HepG2 (cell line): ENCODE measurements at regions not wholly inside any gene's neighbourhood (a gene's known extent, or its start where the extent isn't known, plus 50 kb on each side); places are given as distances from the start of the nearest gene placed in this dataset.

ENCODE experiments used
- BRCA1 ChIP-seq: sonication (generic); formaldehyde crosslinking; IDR thresholded peaks from 2 replicates; pipeline ENCODE4 v1.4.0; 2020; ENCODE audit warnings: missing genetic modification reagents
- ERF ChIP-seq: IDR thresholded peaks from 2 replicates; pipeline ENCODE4 v1.6.1; 2018; ENCODE audit warnings: missing biosample characterization, missing genetic modification reagents
- ESRRA ChIP-seq: sonication (generic); formaldehyde crosslinking; IDR thresholded peaks from 2 replicates; pipeline ENCODE4 v1.5.1; 2020; ENCODE audit warnings: mild to moderate bottlenecking, low read depth, missing genetic modification reagents
- MAFG ChIP-seq: sonication (generic); formaldehyde crosslinking; IDR thresholded peaks from 2 replicates; pipeline ENCODE4 v1.5.1; 2020; ENCODE audit warnings: mild to moderate bottlenecking, missing genetic modification reagents
- MAZ ChIP-seq, 2 experiments: sonication (generic) in 1 of 2; formaldehyde crosslinking in 1 of 2; IDR thresholded peaks; 2 replicates each; pipeline versions ENCODE4 v1.5.0 to v1.6.1; 2012 to 2020; ENCODE audit warnings: low read depth in 2 of 2, mild to moderate bottlenecking in 2 of 2, borderline replicate concordance in 1 of 2, improper control_type of control experiment in 1 of 2, low read length in 1 of 2, missing genetic modification reagents in 1 of 2, moderate library complexity in 1 of 2
- ZNF317 ChIP-seq: sonication (generic); formaldehyde crosslinking; IDR thresholded peaks from 2 replicates; pipeline ENCODE4 v1.5.0; 2020; ENCODE audit warnings: mild to moderate bottlenecking, missing genetic modification reagents
- ZNF331 ChIP-seq: sonication (generic); formaldehyde crosslinking; IDR thresholded peaks from 2 replicates; pipeline ENCODE4 v1.4.0; 2020; ENCODE audit warnings: missing genetic modification reagents
- ZNF644 ChIP-seq: IDR thresholded peaks from 2 replicates; pipeline ENCODE4 v1.6.1; 2016; ENCODE audit warnings: low read depth
- TF ChIP-seq, protein P1 (sequence below): sonication (generic); formaldehyde crosslinking; IDR thresholded peaks from 2 replicates; pipeline ENCODE4 v1.4.0; 2020; ENCODE audit warnings: missing genetic modification reagents, borderline replicate concordance
- TF ChIP-seq, protein P2 (sequence below): sonication (generic); formaldehyde crosslinking; IDR thresholded peaks from 2 replicates; pipeline ENCODE4 v1.5.0; 2020; ENCODE audit warnings: mild to moderate bottlenecking, missing genetic modification reagents, moderate library complexity
- TF ChIP-seq, protein P3 (sequence below): sonication (generic); formaldehyde crosslinking; IDR thresholded peaks from 2 replicates; pipeline ENCODE4 v1.8.0; 2022; ENCODE audit warnings: mild to moderate bottlenecking, missing genetic modification reagents, borderline replicate concordance
- TF ChIP-seq, protein P4 (sequence below): sonication (generic); formaldehyde crosslinking; IDR thresholded peaks from 2 replicates; pipeline ENCODE4 v1.8.1; 2023; ENCODE audit warnings: mild to moderate bottlenecking, missing genetic modification reagents
- TF ChIP-seq, protein P5 (sequence below): sonication (generic); formaldehyde crosslinking; IDR thresholded peaks from 2 replicates; pipeline ENCODE4 v1.4.0; 2020; ENCODE audit warnings: missing genetic modification reagents, mild to moderate bottlenecking, borderline replicate concordance
- TF ChIP-seq, protein P6 (sequence below): sonication (generic); formaldehyde crosslinking; IDR thresholded peaks from 2 replicates; pipeline ENCODE4 v1.5.1; 2020; ENCODE audit warnings: missing genetic modification reagents, mild to moderate bottlenecking, borderline replicate concordance

DNA sequence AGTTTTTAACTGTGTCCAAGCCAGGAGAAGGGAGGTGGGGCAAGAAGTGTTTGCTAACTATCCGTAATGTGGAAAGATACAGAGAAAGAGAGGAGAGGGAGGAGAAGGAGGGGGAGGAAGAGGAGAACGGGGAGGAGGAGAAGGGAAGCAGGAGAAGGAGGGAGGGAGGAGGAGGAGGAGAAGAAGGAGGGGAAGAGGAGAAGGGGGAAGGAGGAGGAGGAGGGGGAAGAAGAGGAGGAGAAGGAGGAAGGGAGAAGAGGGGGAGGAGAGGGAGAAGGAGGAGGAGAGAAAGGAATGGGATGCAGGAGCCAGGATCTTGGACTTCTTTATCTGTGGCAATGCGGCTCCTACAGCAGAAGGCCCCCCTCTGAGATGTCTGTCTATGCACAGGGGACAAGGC, 510.3 kb upstream of the CCDC196 start:
- no peak for TF ChIP-seq ZNF644 (CRISPR knock-in tag)
- TF ChIP-seq BRCA1 (CRISPR knock-in tag), result no peak
- TF ChIP-seq, protein P1, sequence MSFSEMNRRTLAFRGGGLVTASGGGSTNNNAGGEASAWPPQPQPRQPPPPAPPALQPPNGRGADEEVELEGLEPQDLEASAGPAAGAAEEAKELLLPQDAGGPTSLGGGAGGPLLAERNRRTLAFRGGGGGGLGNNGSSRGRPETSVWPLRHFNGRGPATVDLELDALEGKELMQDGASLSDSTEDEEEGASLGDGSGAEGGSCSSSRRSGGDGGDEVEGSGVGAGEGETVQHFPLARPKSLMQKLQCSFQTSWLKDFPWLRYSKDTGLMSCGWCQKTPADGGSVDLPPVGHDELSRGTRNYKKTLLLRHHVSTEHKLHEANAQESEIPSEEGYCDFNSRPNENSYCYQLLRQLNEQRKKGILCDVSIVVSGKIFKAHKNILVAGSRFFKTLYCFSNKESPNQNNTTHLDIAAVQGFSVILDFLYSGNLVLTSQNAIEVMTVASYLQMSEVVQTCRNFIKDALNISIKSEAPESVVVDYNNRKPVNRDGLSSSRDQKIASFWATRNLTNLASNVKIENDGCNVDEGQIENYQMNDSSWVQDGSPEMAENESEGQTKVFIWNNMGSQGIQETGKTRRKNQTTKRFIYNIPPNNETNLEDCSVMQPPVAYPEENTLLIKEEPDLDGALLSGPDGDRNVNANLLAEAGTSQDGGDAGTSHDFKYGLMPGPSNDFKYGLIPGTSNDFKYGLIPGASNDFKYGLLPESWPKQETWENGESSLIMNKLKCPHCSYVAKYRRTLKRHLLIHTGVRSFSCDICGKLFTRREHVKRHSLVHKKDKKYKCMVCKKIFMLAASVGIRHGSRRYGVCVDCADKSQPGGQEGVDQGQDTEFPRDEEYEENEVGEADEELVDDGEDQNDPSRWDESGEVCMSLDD (CRISPR knock-in tag), result no peak
- TF ChIP-seq, protein P2, sequence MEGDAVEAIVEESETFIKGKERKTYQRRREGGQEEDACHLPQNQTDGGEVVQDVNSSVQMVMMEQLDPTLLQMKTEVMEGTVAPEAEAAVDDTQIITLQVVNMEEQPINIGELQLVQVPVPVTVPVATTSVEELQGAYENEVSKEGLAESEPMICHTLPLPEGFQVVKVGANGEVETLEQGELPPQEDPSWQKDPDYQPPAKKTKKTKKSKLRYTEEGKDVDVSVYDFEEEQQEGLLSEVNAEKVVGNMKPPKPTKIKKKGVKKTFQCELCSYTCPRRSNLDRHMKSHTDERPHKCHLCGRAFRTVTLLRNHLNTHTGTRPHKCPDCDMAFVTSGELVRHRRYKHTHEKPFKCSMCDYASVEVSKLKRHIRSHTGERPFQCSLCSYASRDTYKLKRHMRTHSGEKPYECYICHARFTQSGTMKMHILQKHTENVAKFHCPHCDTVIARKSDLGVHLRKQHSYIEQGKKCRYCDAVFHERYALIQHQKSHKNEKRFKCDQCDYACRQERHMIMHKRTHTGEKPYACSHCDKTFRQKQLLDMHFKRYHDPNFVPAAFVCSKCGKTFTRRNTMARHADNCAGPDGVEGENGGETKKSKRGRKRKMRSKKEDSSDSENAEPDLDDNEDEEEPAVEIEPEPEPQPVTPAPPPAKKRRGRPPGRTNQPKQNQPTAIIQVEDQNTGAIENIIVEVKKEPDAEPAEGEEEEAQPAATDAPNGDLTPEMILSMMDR (CRISPR knock-in tag), result no peak
- TF ChIP-seq, protein P3, sequence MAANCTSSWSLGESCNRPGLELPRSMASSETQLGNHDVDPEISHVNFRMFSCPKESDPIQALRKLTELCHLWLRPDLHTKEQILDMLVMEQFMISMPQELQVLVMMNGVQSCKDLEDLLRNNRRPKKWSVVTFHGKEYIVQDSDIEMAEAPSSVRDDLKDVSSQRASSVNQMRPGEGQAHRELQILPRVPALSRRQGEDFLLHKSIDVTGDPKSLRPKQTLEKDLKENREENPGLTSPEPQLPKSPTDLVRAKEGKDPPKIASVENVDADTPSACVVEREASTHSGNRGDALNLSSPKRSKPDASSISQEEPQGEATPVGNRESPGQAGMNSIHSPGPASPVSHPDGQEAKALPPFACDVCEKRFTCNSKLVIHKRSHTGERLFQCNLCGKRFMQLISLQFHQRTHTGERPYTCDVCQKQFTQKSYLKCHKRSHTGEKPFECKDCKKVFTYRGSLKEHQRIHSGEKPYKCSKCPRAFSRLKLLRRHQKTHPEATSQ, result no peak
- TF ChIP-seq, protein P4, sequence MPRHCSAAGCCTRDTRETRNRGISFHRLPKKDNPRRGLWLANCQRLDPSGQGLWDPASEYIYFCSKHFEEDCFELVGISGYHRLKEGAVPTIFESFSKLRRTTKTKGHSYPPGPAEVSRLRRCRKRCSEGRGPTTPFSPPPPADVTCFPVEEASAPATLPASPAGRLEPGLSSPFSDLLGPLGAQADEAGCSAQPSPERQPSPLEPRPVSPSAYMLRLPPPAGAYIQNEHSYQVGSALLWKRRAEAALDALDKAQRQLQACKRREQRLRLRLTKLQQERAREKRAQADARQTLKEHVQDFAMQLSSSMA (CRISPR knock-in tag), result no peak
- TF ChIP-seq ZNF331 (CRISPR knock-in tag), result no peak
- TF ChIP-seq, protein P5, sequence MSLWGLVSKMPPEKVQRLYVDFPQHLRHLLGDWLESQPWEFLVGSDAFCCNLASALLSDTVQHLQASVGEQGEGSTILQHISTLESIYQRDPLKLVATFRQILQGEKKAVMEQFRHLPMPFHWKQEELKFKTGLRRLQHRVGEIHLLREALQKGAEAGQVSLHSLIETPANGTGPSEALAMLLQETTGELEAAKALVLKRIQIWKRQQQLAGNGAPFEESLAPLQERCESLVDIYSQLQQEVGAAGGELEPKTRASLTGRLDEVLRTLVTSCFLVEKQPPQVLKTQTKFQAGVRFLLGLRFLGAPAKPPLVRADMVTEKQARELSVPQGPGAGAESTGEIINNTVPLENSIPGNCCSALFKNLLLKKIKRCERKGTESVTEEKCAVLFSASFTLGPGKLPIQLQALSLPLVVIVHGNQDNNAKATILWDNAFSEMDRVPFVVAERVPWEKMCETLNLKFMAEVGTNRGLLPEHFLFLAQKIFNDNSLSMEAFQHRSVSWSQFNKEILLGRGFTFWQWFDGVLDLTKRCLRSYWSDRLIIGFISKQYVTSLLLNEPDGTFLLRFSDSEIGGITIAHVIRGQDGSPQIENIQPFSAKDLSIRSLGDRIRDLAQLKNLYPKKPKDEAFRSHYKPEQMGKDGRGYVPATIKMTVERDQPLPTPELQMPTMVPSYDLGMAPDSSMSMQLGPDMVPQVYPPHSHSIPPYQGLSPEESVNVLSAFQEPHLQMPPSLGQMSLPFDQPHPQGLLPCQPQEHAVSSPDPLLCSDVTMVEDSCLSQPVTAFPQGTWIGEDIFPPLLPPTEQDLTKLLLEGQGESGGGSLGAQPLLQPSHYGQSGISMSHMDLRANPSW, result no peak
- no peak for TF ChIP-seq ZNF317 (CRISPR knock-in tag)
- TF ChIP-seq ESRRA (CRISPR knock-in tag), result no peak
- no peak for TF ChIP-seq MAZ (IDR thresholded peaks at IDR 0.05; ENCODE audit: borderline replicate concordance, low read depth, low read length)
- TF ChIP-seq MAZ (CRISPR knock-in tag; IDR thresholded peaks at IDR 0.05; ENCODE audit: low read depth), result no peak
- TF ChIP-seq, protein P6, sequence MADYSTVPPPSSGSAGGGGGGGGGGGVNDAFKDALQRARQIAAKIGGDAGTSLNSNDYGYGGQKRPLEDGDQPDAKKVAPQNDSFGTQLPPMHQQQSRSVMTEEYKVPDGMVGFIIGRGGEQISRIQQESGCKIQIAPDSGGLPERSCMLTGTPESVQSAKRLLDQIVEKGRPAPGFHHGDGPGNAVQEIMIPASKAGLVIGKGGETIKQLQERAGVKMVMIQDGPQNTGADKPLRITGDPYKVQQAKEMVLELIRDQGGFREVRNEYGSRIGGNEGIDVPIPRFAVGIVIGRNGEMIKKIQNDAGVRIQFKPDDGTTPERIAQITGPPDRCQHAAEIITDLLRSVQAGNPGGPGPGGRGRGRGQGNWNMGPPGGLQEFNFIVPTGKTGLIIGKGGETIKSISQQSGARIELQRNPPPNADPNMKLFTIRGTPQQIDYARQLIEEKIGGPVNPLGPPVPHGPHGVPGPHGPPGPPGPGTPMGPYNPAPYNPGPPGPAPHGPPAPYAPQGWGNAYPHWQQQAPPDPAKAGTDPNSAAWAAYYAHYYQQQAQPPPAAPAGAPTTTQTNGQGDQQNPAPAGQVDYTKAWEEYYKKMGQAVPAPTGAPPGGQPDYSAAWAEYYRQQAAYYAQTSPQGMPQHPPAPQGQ (CRISPR knock-in tag), result no peak
- TF ChIP-seq ERF (CRISPR knock-in tag), result no peak
- TF ChIP-seq MAFG (CRISPR knock-in tag), result no peak
